Fibroblast of the aortic adventitia (primary cell): ENCODE measurements at regions not wholly inside any gene's neighbourhood (a gene's known extent, or its start where the extent isn't known, plus 50 kb on each side); places are given as distances from the start of the nearest gene placed in this dataset.

ENCODE experiments used
- DNase-seq: peaks from one replicate; pipeline ENCODE4 v3.0.0-alpha.2; 2010; ENCODE audit warnings: low read depth
- H3K4me3 ChIP-seq: 2 replicates; pipeline ENCODE4 v1.5.1; 2011; ENCODE audit warnings: low read depth, mild to moderate bottlenecking, control low read depth, low read length, moderate library complexity
- TF ChIP-seq, protein P1 (sequence below): IDR thresholded peaks from 2 replicates; pipeline ENCODE4 v1.5.1; 2011; ENCODE audit warnings: mild to moderate bottlenecking, low read length, control low read depth, inconsistent platforms; ENCODE audit not compliant: insufficient read depth

DNA sequence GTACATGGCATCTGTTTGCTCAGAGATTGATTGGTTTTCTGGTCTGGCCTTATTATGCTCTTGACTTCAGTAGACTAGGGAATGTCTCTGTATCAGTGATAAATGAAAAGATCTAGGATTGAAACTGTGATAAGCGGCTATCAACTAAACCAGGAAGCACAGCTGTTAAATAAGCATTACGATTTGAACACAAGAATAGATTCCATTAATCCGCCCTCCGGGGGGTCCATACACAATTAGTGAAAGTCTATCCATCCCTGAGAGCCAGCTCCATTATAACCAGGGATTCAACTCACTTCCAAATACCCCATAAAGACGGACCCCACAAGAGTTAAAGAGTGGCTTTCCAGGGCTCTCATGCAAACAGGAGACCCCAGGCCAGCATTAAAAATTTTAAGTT lies 279.0 kb downstream of the GRIN2B start:
- no peak for DNase-seq
- no peak overlapping the region for H3K4me3 ChIP-seq
- TF ChIP-seq, protein P1, sequence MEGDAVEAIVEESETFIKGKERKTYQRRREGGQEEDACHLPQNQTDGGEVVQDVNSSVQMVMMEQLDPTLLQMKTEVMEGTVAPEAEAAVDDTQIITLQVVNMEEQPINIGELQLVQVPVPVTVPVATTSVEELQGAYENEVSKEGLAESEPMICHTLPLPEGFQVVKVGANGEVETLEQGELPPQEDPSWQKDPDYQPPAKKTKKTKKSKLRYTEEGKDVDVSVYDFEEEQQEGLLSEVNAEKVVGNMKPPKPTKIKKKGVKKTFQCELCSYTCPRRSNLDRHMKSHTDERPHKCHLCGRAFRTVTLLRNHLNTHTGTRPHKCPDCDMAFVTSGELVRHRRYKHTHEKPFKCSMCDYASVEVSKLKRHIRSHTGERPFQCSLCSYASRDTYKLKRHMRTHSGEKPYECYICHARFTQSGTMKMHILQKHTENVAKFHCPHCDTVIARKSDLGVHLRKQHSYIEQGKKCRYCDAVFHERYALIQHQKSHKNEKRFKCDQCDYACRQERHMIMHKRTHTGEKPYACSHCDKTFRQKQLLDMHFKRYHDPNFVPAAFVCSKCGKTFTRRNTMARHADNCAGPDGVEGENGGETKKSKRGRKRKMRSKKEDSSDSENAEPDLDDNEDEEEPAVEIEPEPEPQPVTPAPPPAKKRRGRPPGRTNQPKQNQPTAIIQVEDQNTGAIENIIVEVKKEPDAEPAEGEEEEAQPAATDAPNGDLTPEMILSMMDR, result no peak

DNA sequence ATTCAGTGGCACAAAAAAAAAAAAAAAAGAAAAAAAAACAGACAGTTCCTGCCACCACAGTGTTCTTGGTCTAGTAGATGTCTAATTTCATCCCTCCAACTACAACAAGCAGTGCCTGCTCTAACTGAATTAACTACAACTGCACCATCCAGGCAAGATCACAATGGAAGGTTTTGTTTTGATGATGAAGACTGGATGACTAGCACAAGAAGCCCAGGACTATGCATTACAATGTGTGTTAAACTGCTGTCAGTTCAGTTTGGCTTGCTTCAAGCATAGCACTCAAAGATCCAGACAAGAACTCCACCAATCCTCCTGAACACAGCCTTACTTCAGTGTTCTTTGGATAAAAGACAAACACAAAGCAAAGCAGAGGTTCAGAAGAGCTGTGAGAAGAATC lies 279.9 kb downstream of the GRIN2B start:
- DNase-seq, result no peak
- TF ChIP-seq, protein P1, result no peak
- H3K4me3 ChIP-seq, result no peak overlapping the region

DNA sequence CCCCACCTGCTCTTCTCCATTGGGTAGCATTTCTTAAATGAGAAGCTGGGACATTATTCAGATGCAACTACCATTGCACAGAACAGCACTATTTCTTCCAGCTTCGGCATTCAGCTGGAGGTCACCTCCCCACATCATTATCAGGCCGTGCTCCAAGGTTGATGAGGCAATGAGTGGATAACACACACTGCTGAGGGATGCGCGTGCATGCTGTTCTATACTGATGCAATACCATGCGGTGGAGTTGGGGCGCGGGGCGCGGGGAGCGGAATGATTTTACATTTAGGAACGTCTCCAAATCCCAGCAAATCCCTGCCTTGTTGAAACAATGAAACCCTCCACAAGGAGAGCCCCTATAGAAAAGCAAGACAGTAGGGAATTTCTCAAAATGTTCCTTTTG lies 283.4 kb downstream of the GRIN2B start:
- no peak for DNase-seq
- TF ChIP-seq, protein P1, result no peak

DNA sequence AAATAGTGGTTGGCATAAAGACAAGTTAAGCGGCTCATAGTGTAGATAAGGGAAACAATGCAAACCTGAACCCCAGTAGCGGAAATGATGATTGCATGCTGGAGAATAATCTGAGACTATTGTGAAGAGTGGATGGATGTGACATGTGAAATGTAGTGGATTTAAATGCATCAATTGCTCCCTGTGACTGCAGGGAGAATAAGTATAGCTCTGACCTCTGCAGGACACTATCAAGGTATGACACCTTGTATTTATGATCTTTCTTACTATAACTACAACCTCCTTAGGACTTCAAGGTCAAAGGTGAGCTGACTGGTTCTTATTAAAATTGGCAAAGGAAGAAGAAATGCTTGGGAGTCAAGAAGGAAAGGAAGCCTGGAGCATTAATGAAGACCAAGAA lies 285.6 kb downstream of the GRIN2B start:
- TF ChIP-seq, protein P1, result no peak
- no peak for DNase-seq
- no peak overlapping the region for H3K4me3 ChIP-seq

More for the DNA sequence above, 283.4 kb downstream of the GRIN2B start:
- no peak overlapping the region for H3K4me3 ChIP-seq

DNA sequence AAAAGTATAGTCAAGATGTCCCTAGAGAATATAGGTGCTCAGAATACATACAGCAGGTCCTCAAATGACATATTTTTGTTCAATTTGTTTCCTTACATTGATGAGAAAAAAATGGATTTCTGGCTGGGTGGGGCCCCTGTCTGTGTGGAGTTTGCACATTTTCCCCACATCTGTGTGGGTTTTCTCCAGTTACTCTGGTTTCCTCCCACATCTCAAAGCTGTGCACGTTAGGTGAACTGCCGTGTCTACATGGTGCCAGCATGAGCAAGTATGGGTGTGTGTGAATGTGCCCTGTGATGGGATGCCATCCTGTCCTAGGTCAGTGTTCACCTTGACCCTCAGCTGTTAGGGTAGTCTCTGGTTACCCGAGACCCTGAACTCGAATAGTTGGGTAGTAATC lies 289.1 kb downstream of the GRIN2B start:
- DNase-seq, result no peak
- TF ChIP-seq, protein P1, result no peak
- no peak overlapping the region for H3K4me3 ChIP-seq

DNA sequence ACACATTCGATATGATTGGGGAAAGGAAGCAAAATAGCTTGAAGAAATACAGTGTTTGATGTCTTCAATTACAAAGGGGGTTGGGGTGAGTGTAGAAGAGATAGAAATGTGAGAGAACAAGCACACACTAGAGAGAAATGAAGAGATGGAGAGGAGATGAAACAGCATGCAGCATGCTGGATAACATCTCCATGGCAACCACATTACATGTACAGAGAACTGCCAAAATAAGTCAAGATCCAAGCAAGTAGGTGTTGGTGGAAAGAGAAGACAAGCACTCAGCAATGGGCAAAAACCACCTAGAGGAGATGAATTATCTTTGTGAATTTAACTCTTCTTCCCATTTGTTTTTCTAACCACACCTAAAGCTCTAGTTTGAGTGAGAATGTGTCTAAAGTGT lies 289.8 kb downstream of the GRIN2B start:
- no peak for DNase-seq
- H3K4me3 ChIP-seq, result no peak overlapping the region
- TF ChIP-seq, protein P1, result no peak

DNA sequence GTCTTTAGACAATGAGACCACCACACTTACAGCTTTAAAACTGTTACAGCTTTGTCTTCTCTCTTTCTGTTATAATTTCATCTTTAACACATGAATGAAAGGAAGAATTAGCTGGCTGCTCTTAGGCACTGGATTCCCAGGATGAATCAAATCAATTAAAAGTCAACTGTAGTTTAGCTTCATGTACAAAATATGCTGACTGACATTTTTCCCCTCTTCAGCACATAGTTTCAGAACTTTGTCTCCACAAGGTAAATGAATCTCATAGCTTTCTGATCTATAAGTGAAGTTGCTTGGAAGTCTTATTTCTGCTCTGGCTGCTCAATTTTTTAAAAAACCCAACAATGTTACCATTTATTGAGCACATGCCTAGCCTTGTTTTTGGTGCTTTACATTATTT lies 293.8 kb downstream of the GRIN2B start:
- TF ChIP-seq, protein P1, result no peak
- DNase-seq, result no peak
- H3K4me3 ChIP-seq, result no peak overlapping the region
